Fibroblast of lung (primary cell): ENCODE measurements at regions not wholly inside any gene's neighbourhood (a gene's known extent, or its start where the extent isn't known, plus 50 kb on each side); places are given as distances from the start of the nearest gene placed in this dataset.

ENCODE experiments used
- CTCF ChIP-seq, 2 donors: IDR thresholded peaks in 1 of 2; conservative IDR thresholded peaks in 1 of 2; 1 replicate in 1 of 2; 2 replicates in 1 of 2; pipeline ENCODE4 v1.5.1; 2011 to 2012; ENCODE audit warnings: low read length in 2 of 2, control low read depth in 1 of 2, inconsistent platforms in 1 of 2, low read depth in 1 of 2, mild to moderate bottlenecking in 1 of 2
- EZH2 ChIP-seq: IDR thresholded peaks from 2 replicates; pipeline ENCODE4 v1.5.1; 2012; ENCODE audit warnings: low read length, control low read depth, mild to moderate bottlenecking; ENCODE audit errors: missing control alignments

GRCh38 chr6:2582268-2582667 is 168.5 kb downstream of the MYLK4 start:
- TF ChIP-seq CTCF (conservative IDR thresholded peaks at IDR 0.05 in 1 of 2, IDR thresholded peaks at IDR 0.05 in 1 of 2; ENCODE audit: low read depth in 1 of 2, low read length in 2 of 2): no peak
- TF ChIP-seq EZH2: no peak
